Neural progenitor cell (in vitro differentiated cells): ENCODE measurements at regions not wholly inside any gene's neighbourhood (a gene's known extent, or its start where the extent isn't known, plus 50 kb on each side); places are given as distances from the start of the nearest gene placed in this dataset.

Experiments
- EZH2 ChIP-seq: fragments of 200-600 bp; sonication (generic); IDR thresholded peaks from 2 replicates; pipeline ENCODE4 v1.6.1; 2017; ENCODE audit warnings: antibody characterized with exemption, mild to moderate bottlenecking, moderate library complexity
- EZH2phosphoT487 ChIP-seq: fragments of 200-600 bp; sonication (generic); IDR thresholded peaks from 2 replicates; pipeline ENCODE4 v1.6.1; 2017; ENCODE audit warnings: antibody characterized with exemption
- TF ChIP-seq, protein P1 (sequence below): fragments of 200-600 bp; sonication (generic); IDR thresholded peaks from 2 replicates; pipeline ENCODE4 v1.5.1; 2017; ENCODE audit warnings: antibody characterized with exemption, mild to moderate bottlenecking

DNA sequence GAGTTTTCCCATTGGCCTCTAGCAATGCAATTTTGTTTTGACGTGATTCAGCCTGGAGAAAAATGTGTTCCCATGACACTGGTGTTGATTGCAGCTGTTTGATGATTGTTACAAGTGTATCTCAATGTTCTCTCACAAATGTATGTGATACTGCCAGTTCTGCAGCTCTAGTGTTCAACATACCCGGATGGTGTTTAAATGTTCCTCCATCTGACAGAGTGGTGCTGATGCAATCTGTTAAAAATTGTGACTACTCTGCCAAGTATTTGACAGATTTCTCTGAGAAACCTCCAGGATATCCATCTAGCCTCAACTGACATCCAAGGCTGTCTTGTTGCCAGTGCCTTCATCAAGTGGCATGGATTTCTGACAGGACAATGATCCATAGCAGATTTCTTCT lies 657.2 kb upstream of the DIAPH2 start:
- TF ChIP-seq, protein P1, sequence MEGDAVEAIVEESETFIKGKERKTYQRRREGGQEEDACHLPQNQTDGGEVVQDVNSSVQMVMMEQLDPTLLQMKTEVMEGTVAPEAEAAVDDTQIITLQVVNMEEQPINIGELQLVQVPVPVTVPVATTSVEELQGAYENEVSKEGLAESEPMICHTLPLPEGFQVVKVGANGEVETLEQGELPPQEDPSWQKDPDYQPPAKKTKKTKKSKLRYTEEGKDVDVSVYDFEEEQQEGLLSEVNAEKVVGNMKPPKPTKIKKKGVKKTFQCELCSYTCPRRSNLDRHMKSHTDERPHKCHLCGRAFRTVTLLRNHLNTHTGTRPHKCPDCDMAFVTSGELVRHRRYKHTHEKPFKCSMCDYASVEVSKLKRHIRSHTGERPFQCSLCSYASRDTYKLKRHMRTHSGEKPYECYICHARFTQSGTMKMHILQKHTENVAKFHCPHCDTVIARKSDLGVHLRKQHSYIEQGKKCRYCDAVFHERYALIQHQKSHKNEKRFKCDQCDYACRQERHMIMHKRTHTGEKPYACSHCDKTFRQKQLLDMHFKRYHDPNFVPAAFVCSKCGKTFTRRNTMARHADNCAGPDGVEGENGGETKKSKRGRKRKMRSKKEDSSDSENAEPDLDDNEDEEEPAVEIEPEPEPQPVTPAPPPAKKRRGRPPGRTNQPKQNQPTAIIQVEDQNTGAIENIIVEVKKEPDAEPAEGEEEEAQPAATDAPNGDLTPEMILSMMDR = no peak
- no peak for TF ChIP-seq EZH2
- no peak for TF ChIP-seq EZH2phosphoT487
